ENCODE measurements at regions not wholly inside any gene's neighbourhood (a gene's known extent, or its start where the extent isn't known, plus 50 kb on each side); places are given as distances from the start of the nearest gene placed in this dataset.

- no peaks in the 10 kb centered on the region for H3K27me3 ChIP-seq (replicated peaks; ENCODE audit: insufficient read depth, low read length)
- no peak for DNase-seq
These were observed 475.2 kb downstream of the CDK5RAP2 start for GRCh38 chr9:120104771-120105170.

GRCh38 chr9:120100595-120100994 lies 479.4 kb downstream of the CDK5RAP2 start:
- Histone ChIP-seq H4K20me1 (ENCODE audit: insufficient read depth, low read length) (no peaks in the 10 kb centered on the region), H3K9me3 (replicated peaks; ENCODE audit: insufficient read depth, low read length) (no peaks in the 10 kb centered on the region), H3K27ac (ENCODE audit: low read length) (no peak overlapping the region), H2AFZ (ENCODE audit: low read length) (no peak overlapping the region), H3K36me3 (replicated peaks; ENCODE audit: insufficient read depth, low read length) (no peaks in the 10 kb centered on the region), H3K4me3 (ENCODE audit: low read length) (no peak overlapping the region), H3K4me2 (ENCODE audit: low read depth, low read length) (no peak overlapping the region), H3F3A (ENCODE audit: insufficient read depth, low read length) (no peaks in the 10 kb centered on the region), H3K79me2 (ENCODE audit: low read length) (no peaks in the 10 kb centered on the region), H3K9me2 (replicated peaks; ENCODE audit: insufficient read depth, low read length) (no peaks in the 10 kb centered on the region), H3K9ac (ENCODE audit: low read length) (no peak overlapping the region), H3K27me3 (replicated peaks; ENCODE audit: insufficient read depth, low read length) (no peaks in the 10 kb centered on the region), H3K4me1 (ENCODE audit: low read length) (no peaks in the 10 kb centered on the region)
- TF ChIP-seq, protein P1, sequence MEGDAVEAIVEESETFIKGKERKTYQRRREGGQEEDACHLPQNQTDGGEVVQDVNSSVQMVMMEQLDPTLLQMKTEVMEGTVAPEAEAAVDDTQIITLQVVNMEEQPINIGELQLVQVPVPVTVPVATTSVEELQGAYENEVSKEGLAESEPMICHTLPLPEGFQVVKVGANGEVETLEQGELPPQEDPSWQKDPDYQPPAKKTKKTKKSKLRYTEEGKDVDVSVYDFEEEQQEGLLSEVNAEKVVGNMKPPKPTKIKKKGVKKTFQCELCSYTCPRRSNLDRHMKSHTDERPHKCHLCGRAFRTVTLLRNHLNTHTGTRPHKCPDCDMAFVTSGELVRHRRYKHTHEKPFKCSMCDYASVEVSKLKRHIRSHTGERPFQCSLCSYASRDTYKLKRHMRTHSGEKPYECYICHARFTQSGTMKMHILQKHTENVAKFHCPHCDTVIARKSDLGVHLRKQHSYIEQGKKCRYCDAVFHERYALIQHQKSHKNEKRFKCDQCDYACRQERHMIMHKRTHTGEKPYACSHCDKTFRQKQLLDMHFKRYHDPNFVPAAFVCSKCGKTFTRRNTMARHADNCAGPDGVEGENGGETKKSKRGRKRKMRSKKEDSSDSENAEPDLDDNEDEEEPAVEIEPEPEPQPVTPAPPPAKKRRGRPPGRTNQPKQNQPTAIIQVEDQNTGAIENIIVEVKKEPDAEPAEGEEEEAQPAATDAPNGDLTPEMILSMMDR (IDR thresholded peaks at IDR 0.05; ENCODE audit: low read length), result no peak
- TF ChIP-seq EZH2 (optimal IDR thresholded peaks at IDR 0.05; ENCODE audit: low read depth, low read length) (no peak), EZH2phosphoT487 (IDR thresholded peaks at IDR 0.05; ENCODE audit: low read length) (no peak)
- DNase-seq, result no peak

More at GRCh38 chr9:120104771-120105170, 475.2 kb downstream of the CDK5RAP2 start:
- Histone ChIP-seq H2AFZ (ENCODE audit: low read length) (no peak overlapping the region), H3K27ac (ENCODE audit: low read length) (no peak overlapping the region), H4K20me1 (ENCODE audit: insufficient read depth, low read length) (no peaks in the 10 kb centered on the region), H3K4me1 (ENCODE audit: low read length) (no peaks in the 10 kb centered on the region), H3K36me3 (replicated peaks; ENCODE audit: insufficient read depth, low read length) (no peaks in the 10 kb centered on the region), H3K4me2 (ENCODE audit: low read depth, low read length) (no peak overlapping the region), H3K9me2 (replicated peaks; ENCODE audit: insufficient read depth, low read length) (no peaks in the 10 kb centered on the region), H3F3A (ENCODE audit: insufficient read depth, low read length) (no peaks in the 10 kb centered on the region), H3K79me2 (ENCODE audit: low read length) (no peaks in the 10 kb centered on the region), H3K4me3 (ENCODE audit: low read length) (no peak overlapping the region), H3K9ac (ENCODE audit: low read length) (no peak overlapping the region), H3K9me3 (replicated peaks; ENCODE audit: insufficient read depth, low read length) (no peaks in the 10 kb centered on the region)
- TF ChIP-seq, protein P1 (IDR thresholded peaks at IDR 0.05; ENCODE audit: low read length), result no peak
- TF ChIP-seq EZH2phosphoT487 (IDR thresholded peaks at IDR 0.05; ENCODE audit: low read length) (no peak), EZH2 (optimal IDR thresholded peaks at IDR 0.05; ENCODE audit: low read depth, low read length) (no peak)

DNA sequence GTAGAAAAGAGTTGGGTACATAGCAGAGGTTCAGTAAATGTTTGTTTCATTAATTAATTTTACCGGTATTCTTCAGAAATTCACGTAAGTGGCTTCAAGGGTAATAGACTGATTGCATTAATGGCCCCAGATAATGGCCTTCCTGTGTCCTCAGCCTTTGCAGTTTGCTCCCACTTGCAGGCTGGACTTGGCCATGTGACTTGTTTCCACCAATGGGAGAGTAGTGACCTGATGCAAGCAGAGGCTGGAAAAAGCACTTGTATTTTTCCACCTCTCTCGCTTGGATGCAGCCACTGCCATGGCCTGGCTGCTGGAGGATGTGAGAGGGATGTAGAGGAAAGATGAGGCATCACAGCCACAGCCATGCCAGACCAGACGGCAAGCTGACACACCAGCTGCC lies 480.9 kb downstream of the CDK5RAP2 start:
- Histone ChIP-seq H3K9ac (ENCODE audit: low read length) (no peak overlapping the region), H3K4me1 (ENCODE audit: low read length) (no peaks in the 10 kb centered on the region), H3F3A (ENCODE audit: insufficient read depth, low read length) (no peaks in the 10 kb centered on the region), H3K79me2 (ENCODE audit: low read length) (no peaks in the 10 kb centered on the region), H3K27ac (ENCODE audit: low read length) (no peak overlapping the region), H3K9me3 (replicated peaks; ENCODE audit: insufficient read depth, low read length) (no peaks in the 10 kb centered on the region), H3K4me2 (ENCODE audit: low read depth, low read length) (no peak overlapping the region), H2AFZ (ENCODE audit: low read length) (no peak overlapping the region), H3K27me3 (replicated peaks; ENCODE audit: insufficient read depth, low read length) (no peaks in the 10 kb centered on the region), H3K4me3 (ENCODE audit: low read length) (no peak overlapping the region), H3K9me2 (replicated peaks; ENCODE audit: insufficient read depth, low read length) (no peaks in the 10 kb centered on the region), H3K36me3 (replicated peaks; ENCODE audit: insufficient read depth, low read length) (no peaks in the 10 kb centered on the region), H4K20me1 (ENCODE audit: insufficient read depth, low read length) (no peaks in the 10 kb centered on the region)
- DNase-seq, result no peak
- TF ChIP-seq EZH2phosphoT487 (IDR thresholded peaks at IDR 0.05; ENCODE audit: low read length), result no peak
- no peak for TF ChIP-seq EZH2 (optimal IDR thresholded peaks at IDR 0.05; ENCODE audit: low read depth, low read length)
- TF ChIP-seq, protein P1 (IDR thresholded peaks at IDR 0.05; ENCODE audit: low read length), result no peak

Measured in MM.1S (cell line).